OCI-LY7 (cell line): ENCODE measurements at regions not wholly inside any gene's neighbourhood (a gene's known extent, or its start where the extent isn't known, plus 50 kb on each side); places are given as distances from the start of the nearest gene placed in this dataset.

Source experiments
- CTCF ChIP-seq: fragments of 200-600 bp; sonication (generic); conservative IDR thresholded peaks from 2 replicates; pipeline ENCODE4 v1.5.1; 2014; ENCODE audit warnings: mild to moderate bottlenecking, antibody characterized with exemption, low read length, moderate library complexity, mixed read lengths
- EZH2phosphoT487 ChIP-seq: fragments of 200-600 bp; sonication (generic); IDR thresholded peaks from 2 replicates; pipeline ENCODE4 v1.6.1; 2018; ENCODE audit warnings: low read depth, borderline replicate concordance, mild to moderate bottlenecking, mixed run types, antibody characterized with exemption, low read length, moderate library complexity, mixed read lengths

GRCh38 chr3:72157748-72158638 lies 373.0 kb upstream of the PROK2 start:
- TF ChIP-seq CTCF (no peak), EZH2phosphoT487 (no peak)
